Adrenal gland (tissue), 9 donors: ENCODE measurements at regions not wholly inside any gene's neighbourhood (a gene's known extent, or its start where the extent isn't known, plus 50 kb on each side); places are given as distances from the start of the nearest gene placed in this dataset.

ENCODE experiments used
- DNase-seq, 7 donors: peaks; one replicate each; pipeline ENCODE4 v3.0.0-alpha.2; 2019 to 2020
- H3K27ac ChIP-seq, 5 donors: fragments of 200-600 bp; sonication (generic) in 4 of 5; 1 replicate in 3 of 5; 2 replicates in 2 of 5; pipeline versions ENCODE4 v1.5.1 to v1.8.0; 2016 to 2020; ENCODE audit warnings: mild to moderate bottlenecking in 1 of 5
- H3K27me3 ChIP-seq: fragments of 200-600 bp; 2 replicates; pipeline ENCODE4 v1.8.0; 2021
- H3K36me3 ChIP-seq, 2 donors: fragments of 200-600 bp; replicated peaks in 1 of 2; 1 replicate in 1 of 2; 2 replicates in 1 of 2; pipeline versions ENCODE4 v1.5.1 to v1.8.0; 2018 to 2022
- H3K4me1 ChIP-seq, 2 donors: fragments of 200-600 bp; replicated peaks in 1 of 2; 1 replicate in 1 of 2; 2 replicates in 1 of 2; pipeline versions ENCODE4 v1.5.1 to v1.8.0; 2018 to 2021
- H3K4me3 ChIP-seq, 4 donors: fragments of 200-600 bp; sonication (generic) in 3 of 4; one replicate each; pipeline ENCODE4 v1.5.1; 2016 to 2018
- H3K9me3 ChIP-seq, 3 donors: fragments of 200-600 bp; sonication (generic) in 1 of 3; replicated peaks in 1 of 3; 1 replicate in 2 of 3; 2 replicates in 1 of 3; pipeline versions ENCODE4 v1.5.1 to v1.8.0; 2016 to 2021
- POLR2A ChIP-seq, 2 donors: fragments of 450-650 bp; IDR thresholded peaks; one replicate each; pipeline ENCODE4 v1.6.1; 2017; ENCODE audit warnings: antibody characterized with exemption in 2 of 2, mild to moderate bottlenecking in 2 of 2, moderate library complexity in 1 of 2
- WGBS, 4 donors: extraction: QIAGEN DNeasy Blood & Tissue Kit in 2 of 4; methylation state at CpG; one replicate each; pipeline versions ENCODE4 v1.1.5 to v1.1.7; 2013 to 2017; 5-methylcytosine and 5-hydroxymethylcytosine counted together
- intact Hi-C, 2 donors: fragments of 100-400 bp; cut with DNase I; formaldehyde crosslinking; loops; one replicate each; pipeline versions ENCODE4 v1.14.1 to v1.15.0; 2022 to 2023
- TF ChIP-seq, protein P1 (sequence below), 6 experiments: fragments of 450-650 bp in 4 of 6; fragments of 200-600 bp in 2 of 6; sonication (generic) in 1 of 6; IDR thresholded peaks; 1 replicate in 5 of 6; 2 replicates in 1 of 6; pipeline versions ENCODE4 v1.5.1 to v1.8.0; 2016 to 2021; ENCODE audit warnings: antibody characterized with exemption in 6 of 6, mild to moderate bottlenecking in 2 of 6, moderate library complexity in 1 of 6
- donor health status: healthy with polysubstance abuse.
- donor health status: Bipolar disorder and iron deficiency.
- donor health status: DM: yes; HTN: yes; CAD: no.
- donor health status: DM: no; HTN: no; CAD: no.
- donor health status: DM: no; HTN: no; CAD: no.

DNA sequence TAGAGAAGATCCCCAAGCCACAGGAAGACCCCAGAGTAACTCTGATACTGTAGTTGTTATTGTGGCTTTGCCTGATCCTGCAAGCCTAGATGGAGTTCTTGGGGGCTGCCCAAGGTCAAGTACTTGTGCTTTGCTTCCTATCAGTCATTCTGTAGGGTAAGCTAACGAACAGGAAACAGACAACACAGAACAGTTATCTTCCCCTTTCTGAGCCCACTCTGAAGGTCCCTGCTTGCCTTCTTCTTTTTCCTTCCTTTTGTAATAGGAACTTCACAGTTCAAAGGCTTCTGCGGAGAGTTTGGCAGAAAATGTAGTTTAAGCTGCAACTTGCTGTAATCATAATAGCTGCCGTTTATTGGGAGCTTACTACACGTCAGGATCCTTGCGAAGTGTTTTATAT, 494.1 kb upstream of the ERCC4 start:
- Histone ChIP-seq H3K27me3 (no peaks in the 10 kb centered on the region), H3K9me3 (no peaks in the 10 kb centered on the region), H3K36me3 (no peaks in the 10 kb centered on the region), H3K27ac (no peak overlapping the region), H3K4me3 (no peak overlapping the region), H3K4me1 (no peaks in the 10 kb centered on the region)
- TF ChIP-seq, protein P1, sequence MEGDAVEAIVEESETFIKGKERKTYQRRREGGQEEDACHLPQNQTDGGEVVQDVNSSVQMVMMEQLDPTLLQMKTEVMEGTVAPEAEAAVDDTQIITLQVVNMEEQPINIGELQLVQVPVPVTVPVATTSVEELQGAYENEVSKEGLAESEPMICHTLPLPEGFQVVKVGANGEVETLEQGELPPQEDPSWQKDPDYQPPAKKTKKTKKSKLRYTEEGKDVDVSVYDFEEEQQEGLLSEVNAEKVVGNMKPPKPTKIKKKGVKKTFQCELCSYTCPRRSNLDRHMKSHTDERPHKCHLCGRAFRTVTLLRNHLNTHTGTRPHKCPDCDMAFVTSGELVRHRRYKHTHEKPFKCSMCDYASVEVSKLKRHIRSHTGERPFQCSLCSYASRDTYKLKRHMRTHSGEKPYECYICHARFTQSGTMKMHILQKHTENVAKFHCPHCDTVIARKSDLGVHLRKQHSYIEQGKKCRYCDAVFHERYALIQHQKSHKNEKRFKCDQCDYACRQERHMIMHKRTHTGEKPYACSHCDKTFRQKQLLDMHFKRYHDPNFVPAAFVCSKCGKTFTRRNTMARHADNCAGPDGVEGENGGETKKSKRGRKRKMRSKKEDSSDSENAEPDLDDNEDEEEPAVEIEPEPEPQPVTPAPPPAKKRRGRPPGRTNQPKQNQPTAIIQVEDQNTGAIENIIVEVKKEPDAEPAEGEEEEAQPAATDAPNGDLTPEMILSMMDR (IDR thresholded peaks at IDR 0.05), result no peak
- TF ChIP-seq POLR2A (IDR thresholded peaks at IDR 0.05), result no peak
- intact Hi-C loops, result no loop called here
- 38 to 48% (median 41%) methylated on average over 5 of the region's 5 CpGs for WGBS, 4 donors
- DNase-seq, result no peak

DNA sequence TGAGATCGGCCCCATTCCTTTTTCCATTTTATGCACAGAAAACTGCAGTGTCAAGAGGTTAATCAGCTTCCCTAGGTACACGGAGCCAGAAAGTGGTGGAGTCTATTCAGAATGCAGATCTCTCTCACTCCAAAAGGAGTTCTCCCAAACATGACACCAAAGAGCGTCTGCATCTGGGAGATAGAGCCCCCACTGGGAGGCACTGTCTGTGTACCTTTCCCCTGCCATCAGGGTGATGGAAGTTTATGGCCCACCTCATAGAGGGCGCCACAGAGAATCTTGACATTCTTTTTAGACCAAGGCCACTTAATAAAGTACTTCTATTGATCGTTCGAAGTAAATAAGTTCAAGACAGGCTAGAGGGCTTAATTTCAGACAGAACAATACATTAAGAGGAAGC, 493.7 kb upstream of the ERCC4 start:
- no peak overlapping the region for H3K27ac ChIP-seq
- no peak for DNase-seq
- TF ChIP-seq, protein P1 (IDR thresholded peaks at IDR 0.05), result no peak
- no peak for TF ChIP-seq POLR2A (IDR thresholded peaks at IDR 0.05)
- no peaks in the 10 kb centered on the region for H3K4me1 ChIP-seq
- H3K27me3 ChIP-seq, result no peaks in the 10 kb centered on the region
- 57 to 59% (median 58%) methylated on average over 6 of the region's 6 CpGs for WGBS, 4 donors
- H3K4me3 ChIP-seq, result no peak overlapping the region
- no peaks in the 10 kb centered on the region for H3K9me3 ChIP-seq
- no peaks in the 10 kb centered on the region for H3K36me3 ChIP-seq
- intact Hi-C loops, result no loop called here

DNA sequence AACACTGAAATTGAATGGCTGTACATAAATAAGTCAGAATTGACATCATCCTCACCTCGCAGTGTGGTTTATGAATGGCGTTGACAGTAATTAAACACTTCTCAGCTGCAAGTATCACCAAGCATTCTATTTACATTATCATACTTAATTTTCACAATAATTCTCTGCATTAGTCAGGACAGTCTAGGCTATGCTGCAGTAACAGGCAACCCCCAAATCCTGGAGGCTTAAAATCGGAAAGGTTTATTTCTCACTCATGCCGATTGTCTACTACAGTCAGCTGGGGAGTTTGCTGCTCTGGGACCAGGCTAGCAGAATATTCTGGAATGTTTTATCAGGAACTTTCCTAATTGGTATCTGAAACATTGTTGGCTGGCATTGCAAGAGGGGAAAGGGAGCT, 493.2 kb upstream of the ERCC4 start:
- intact Hi-C loops, result no loop called here
- no peak for TF ChIP-seq POLR2A (IDR thresholded peaks at IDR 0.05)
- TF ChIP-seq, protein P1 (IDR thresholded peaks at IDR 0.05), result no peak
- H3K4me1 ChIP-seq, result no peaks in the 10 kb centered on the region
- DNase-seq, result no peak
- WGBS, 4 donors, result 79 to 94% (median 90%) methylated on average over 4 of the region's 4 CpGs
- H3K27me3 ChIP-seq, result no peaks in the 10 kb centered on the region
- H3K4me3 ChIP-seq, result no peak overlapping the region
- H3K27ac ChIP-seq, result no peak overlapping the region
- no peaks in the 10 kb centered on the region for H3K9me3 ChIP-seq
- H3K36me3 ChIP-seq, result no peaks in the 10 kb centered on the region

DNA sequence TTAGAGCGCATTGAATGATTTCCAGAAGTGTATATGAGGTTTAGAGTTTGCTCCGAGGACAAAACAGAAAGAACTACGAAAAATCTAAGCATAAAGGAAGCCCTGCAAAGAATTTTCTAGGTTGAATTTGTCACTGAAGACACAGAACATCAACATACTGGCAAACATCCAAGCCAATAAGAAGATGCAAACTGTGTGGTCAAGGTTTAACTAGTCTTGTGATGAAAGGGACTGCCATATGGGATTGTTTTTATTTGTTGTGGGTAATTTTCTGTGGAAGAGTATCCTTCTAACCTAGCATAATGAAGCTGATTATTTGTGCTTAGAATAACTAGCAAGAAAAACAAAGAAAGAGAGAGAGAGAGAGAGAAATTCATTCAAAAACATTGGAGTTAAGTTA, 492.0 kb upstream of the ERCC4 start:
- H3K27me3 ChIP-seq, result no peaks in the 10 kb centered on the region
- WGBS, 4 donors, result 62 to 69% (median 65%) methylated on average over 3 of the region's 3 CpGs

More for the DNA sequence above, 492.0 kb upstream of the ERCC4 start:
- intact Hi-C loops, result no loop called here
- TF ChIP-seq, protein P1 (IDR thresholded peaks at IDR 0.05), result no peak
- no peak for TF ChIP-seq POLR2A (IDR thresholded peaks at IDR 0.05)
- no peak overlapping the region for H3K27ac ChIP-seq
- no peaks in the 10 kb centered on the region for H3K4me1 ChIP-seq
- no peak overlapping the region for H3K4me3 ChIP-seq
- H3K9me3 ChIP-seq, result no peaks in the 10 kb centered on the region
- DNase-seq, result no peak
- H3K36me3 ChIP-seq, result no peaks in the 10 kb centered on the region
